AG10803 (cell line): ENCODE measurements at regions not wholly inside any gene's neighbourhood (a gene's known extent, or its start where the extent isn't known, plus 50 kb on each side); places are given as distances from the start of the nearest gene placed in this dataset.

Experiments
- DNase-seq: peaks from one replicate; pipeline ENCODE4 v3.0.0; 2010; ENCODE audit warnings: low read depth
- H3K4me3 ChIP-seq: 2 replicates; pipeline ENCODE4 v1.5.1; 2011; ENCODE audit warnings: mild to moderate bottlenecking, low read length, control low read depth
- CTCF ChIP-seq: conservative IDR thresholded peaks from 2 replicates; pipeline ENCODE4 v1.5.1; 2011; ENCODE audit warnings: mild to moderate bottlenecking, low read length, control low read depth, inconsistent platforms

- no peak overlapping the region for H3K4me3 ChIP-seq
- DNase-seq: no peak
- TF ChIP-seq CTCF: no peak
Measured at GRCh38 chr11:26078231-26078821, 253.6 kb upstream of the ANO3 start.

GRCh38 chr11:26084313-26084712, 247.6 kb upstream of the ANO3 start:
- H3K4me3 ChIP-seq: no peak overlapping the region
- DNase-seq: no peak
- no peak for TF ChIP-seq CTCF

- TF ChIP-seq CTCF: no peak
- no peak overlapping the region for H3K4me3 ChIP-seq
- no peak for DNase-seq
Measured at GRCh38 chr11:26086028-26086427, 245.9 kb upstream of the ANO3 start.

- no peak overlapping the region for H3K4me3 ChIP-seq
- TF ChIP-seq CTCF: no peak
Measured at GRCh38 chr11:26087120-26087935, 244.6 kb upstream of the ANO3 start.

GRCh38 chr11:26088391-26088790, 243.5 kb upstream of the ANO3 start:
- H3K4me3 ChIP-seq: no peak overlapping the region
- DNase-seq: peak; percentile 68
- TF ChIP-seq CTCF: no peak

More at GRCh38 chr11:26087120-26087935, 244.6 kb upstream of the ANO3 start:
- DNase-seq: no peak

- DNase-seq: no peak
Measured at GRCh38 chr11:26090651-26091050, 241.3 kb upstream of the ANO3 start.

More at GRCh38 chr11:26090651-26091050, 241.3 kb upstream of the ANO3 start:
- TF ChIP-seq CTCF: no peak
- no peak overlapping the region for H3K4me3 ChIP-seq
